ENCODE measurements at regions not wholly inside any gene's neighbourhood (a gene's known extent, or its start where the extent isn't known, plus 50 kb on each side); places are given as distances from the start of the nearest gene placed in this dataset.
A peak's percentile ranks its signal among the peaks of the same experiment; 100 is the strongest.
"Not testable (repeated sequence)": the region's sequence is repeated elsewhere in the genome, so short reads cannot be mapped to it uniquely, and the experiment has no call there.

DNA sequence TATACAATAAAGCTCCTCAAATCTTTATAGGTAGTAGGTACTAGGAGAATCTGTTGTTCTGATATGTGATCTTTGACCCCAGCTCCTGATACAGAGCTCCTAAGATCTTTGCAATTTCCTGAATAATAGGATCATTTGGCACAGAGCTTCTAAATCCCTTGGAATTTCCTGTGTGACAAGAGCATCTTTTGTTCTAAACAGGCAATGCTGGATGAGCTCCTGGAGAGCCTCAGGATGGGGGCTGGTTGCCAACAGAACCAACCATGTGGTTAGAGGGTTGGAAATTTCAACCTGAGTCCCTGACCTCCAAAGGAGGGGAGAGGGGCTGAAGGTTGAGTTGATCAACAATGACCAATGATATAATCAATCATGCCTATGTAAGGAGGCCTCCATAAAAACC is 629.0 kb downstream of the CCSER2 start:
- POLR2A ChIA-PET = no interaction called here
- no peak for DNase-seq (ENCODE audit: extremely low spot score)
- CTCF ChIA-PET = no interaction called here
- TF ChIP-seq L3MBTL2 (conservative IDR thresholded peaks at IDR 0.05) (no peak), BHLHE40 (IDR thresholded peaks at IDR 0.05; ENCODE audit: borderline replicate concordance) (no peak), TARDBP (IDR thresholded peaks at IDR 0.05) (no peak), CTBP1 (IDR thresholded peaks at IDR 0.05; ENCODE audit: borderline replicate concordance) (no peak)
- TF ChIP-seq, protein P1, sequence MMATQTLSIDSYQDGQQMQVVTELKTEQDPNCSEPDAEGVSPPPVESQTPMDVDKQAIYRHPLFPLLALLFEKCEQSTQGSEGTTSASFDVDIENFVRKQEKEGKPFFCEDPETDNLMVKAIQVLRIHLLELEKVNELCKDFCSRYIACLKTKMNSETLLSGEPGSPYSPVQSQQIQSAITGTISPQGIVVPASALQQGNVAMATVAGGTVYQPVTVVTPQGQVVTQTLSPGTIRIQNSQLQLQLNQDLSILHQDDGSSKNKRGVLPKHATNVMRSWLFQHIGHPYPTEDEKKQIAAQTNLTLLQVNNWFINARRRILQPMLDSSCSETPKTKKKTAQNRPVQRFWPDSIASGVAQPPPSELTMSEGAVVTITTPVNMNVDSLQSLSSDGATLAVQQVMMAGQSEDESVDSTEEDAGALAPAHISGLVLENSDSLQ (IDR thresholded peaks at IDR 0.05) = no peak

- TF ChIP-seq, protein P1 (IDR thresholded peaks at IDR 0.05) = no peak
- TF ChIP-seq HDGF (IDR thresholded peaks at IDR 0.05; ENCODE audit: borderline replicate concordance) (no peak), TARDBP (IDR thresholded peaks at IDR 0.05) (no peak), FOXA1 (IDR thresholded peaks at IDR 0.05) (no peak), SP1 (IDR thresholded peaks at IDR 0.05) (no peak), SUZ12 (IDR thresholded peaks at IDR 0.05) (no peak), ARNT (IDR thresholded peaks at IDR 0.05) (no peak), FOXK2 (IDR thresholded peaks at IDR 0.05) (no peak), ZNF384 (IDR thresholded peaks at IDR 0.05) (no peak), NFRKB (IDR thresholded peaks at IDR 0.05) (no peak), LEF1 (IDR thresholded peaks at IDR 0.05; ENCODE audit: borderline replicate concordance) (no peak), CTBP1 (IDR thresholded peaks at IDR 0.05; ENCODE audit: borderline replicate concordance) (no peak), BHLHE40 (IDR thresholded peaks at IDR 0.05; ENCODE audit: borderline replicate concordance) (no peak), FOXM1 (IDR thresholded peaks at IDR 0.05; ENCODE audit: borderline replicate concordance) (no peak)
- POLR2A ChIA-PET = no interaction called here
These were observed 637.1 kb downstream of the CCSER2 start for GRCh38 chr10:84965468-84965867.

DNA sequence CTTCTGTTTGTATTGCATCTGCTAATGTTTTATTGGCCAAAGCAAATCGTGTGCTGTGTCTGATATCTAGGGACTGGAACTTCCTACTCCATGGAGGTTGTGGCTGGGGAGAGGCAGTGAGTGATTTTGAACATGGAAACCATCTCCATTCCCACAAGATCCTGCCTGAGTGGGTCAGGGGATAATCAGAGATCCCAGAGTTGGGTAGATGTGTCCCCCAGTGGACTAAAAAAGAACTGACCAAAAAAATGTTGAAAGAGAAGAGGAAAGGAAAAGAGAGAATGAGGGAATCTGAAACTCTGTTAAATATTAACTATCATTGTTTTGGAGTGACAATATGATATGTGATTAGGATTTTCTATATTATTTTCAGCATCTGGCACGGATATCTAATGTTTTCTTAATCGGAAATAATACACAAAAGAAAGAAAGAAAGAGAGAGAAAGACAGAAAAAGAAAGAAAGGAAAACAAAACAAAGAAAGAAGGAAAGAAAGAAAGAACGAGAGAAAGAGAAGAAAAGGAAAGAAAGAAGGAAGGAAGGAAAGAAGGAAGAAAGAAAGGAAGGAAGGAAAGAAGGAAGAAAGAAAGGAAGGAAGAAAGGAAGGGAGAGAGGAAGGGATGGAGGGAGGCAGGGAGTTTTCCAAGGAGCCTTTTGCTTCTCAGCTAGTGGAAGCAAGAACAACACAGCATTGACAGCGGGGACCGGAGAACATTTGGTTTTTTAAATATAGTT is 638.5 kb downstream of the CCSER2 start:
- ChIA-PET CTCF (no interaction called here), POLR2A (no interaction called here)

More at GRCh38 chr10:84965468-84965867, 637.1 kb downstream of the CCSER2 start:
- no peak for DNase-seq (ENCODE audit: extremely low spot score)
- CTCF ChIA-PET = no interaction called here

DNA sequence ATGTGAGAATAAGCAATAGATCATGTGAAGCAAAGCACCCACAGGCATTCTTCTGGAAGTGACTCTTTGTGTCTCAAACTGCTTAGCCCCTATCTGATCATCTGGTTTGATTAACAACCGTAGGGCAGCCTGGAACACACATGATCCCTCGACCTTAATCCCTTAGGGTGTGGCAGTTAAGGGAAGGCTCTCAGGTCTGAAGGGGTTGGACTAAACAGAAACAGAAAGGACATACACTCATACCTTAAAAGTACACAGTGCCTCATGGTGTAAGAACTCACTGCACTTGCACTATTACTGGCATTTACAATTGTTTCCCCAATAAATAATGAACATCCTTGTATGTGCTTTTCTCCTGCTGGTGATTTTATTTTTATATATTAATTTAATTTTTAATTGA is 640.9 kb downstream of the CCSER2 start:
- POLR2A ChIA-PET; DNase-seq (ENCODE audit: extremely low spot score); CTCF ChIA-PET: not testable (repeated sequence)

More for the DNA sequence above, 638.5 kb downstream of the CCSER2 start:
- TF ChIP-seq, protein P1 (IDR thresholded peaks at IDR 0.05) = no peak
- TF ChIP-seq ARNT (IDR thresholded peaks at IDR 0.05) = no peak
- TF ChIP-seq ZNF384 (IDR thresholded peaks at IDR 0.05) = no peak
- TF ChIP-seq CTBP1 (IDR thresholded peaks at IDR 0.05; ENCODE audit: borderline replicate concordance) = no peak
- TF ChIP-seq SUZ12 (IDR thresholded peaks at IDR 0.05) = no peak
- DNase-seq (ENCODE audit: extremely low spot score) = peak; percentile 12

GRCh38 chr10:84987039-84987438 is 658.6 kb downstream of the CCSER2 start:
- POLR2A ChIA-PET = no interaction called here
- DNase-seq (ENCODE audit: extremely low spot score) = no peak
- CTCF ChIA-PET = no interaction called here
- no peak for TF ChIP-seq FOXA1 (IDR thresholded peaks at IDR 0.05)
- no peak for TF ChIP-seq FOXM1 (IDR thresholded peaks at IDR 0.05; ENCODE audit: borderline replicate concordance)
- TF ChIP-seq TARDBP (IDR thresholded peaks at IDR 0.05) = no peak
- TF ChIP-seq, protein P1 (IDR thresholded peaks at IDR 0.05) = no peak
- TF ChIP-seq ELF4 (IDR thresholded peaks at IDR 0.05) = no peak
- no peak for TF ChIP-seq LEF1 (IDR thresholded peaks at IDR 0.05; ENCODE audit: borderline replicate concordance)
- TF ChIP-seq ZNF384 (IDR thresholded peaks at IDR 0.05) = no peak
- no peak for TF ChIP-seq L3MBTL2 (conservative IDR thresholded peaks at IDR 0.05)
- TF ChIP-seq SP1 (IDR thresholded peaks at IDR 0.05) = no peak
- no peak for TF ChIP-seq ARNT (IDR thresholded peaks at IDR 0.05)
- no peak for TF ChIP-seq BHLHE40 (IDR thresholded peaks at IDR 0.05; ENCODE audit: borderline replicate concordance)
- TF ChIP-seq FOXK2 (IDR thresholded peaks at IDR 0.05) = no peak
- TF ChIP-seq SUZ12 (IDR thresholded peaks at IDR 0.05) = no peak
- TF ChIP-seq NFRKB (IDR thresholded peaks at IDR 0.05) = no peak
- TF ChIP-seq CTBP1 (IDR thresholded peaks at IDR 0.05; ENCODE audit: borderline replicate concordance) = no peak
- TF ChIP-seq HDGF (IDR thresholded peaks at IDR 0.05; ENCODE audit: borderline replicate concordance) = no peak

- POLR2A ChIA-PET = no interaction called here
- CTCF ChIA-PET = no interaction called here
- no peak for DNase-seq (ENCODE audit: extremely low spot score)
- TF ChIP-seq, protein P1 (IDR thresholded peaks at IDR 0.05) = no peak
- TF ChIP-seq FOXM1 (IDR thresholded peaks at IDR 0.05; ENCODE audit: borderline replicate concordance) = no peak
- TF ChIP-seq SP1 (IDR thresholded peaks at IDR 0.05) = no peak
- TF ChIP-seq HDGF (IDR thresholded peaks at IDR 0.05; ENCODE audit: borderline replicate concordance) = no peak
These were observed 659.6 kb downstream of the CCSER2 start for GRCh38 chr10:84988011-84988410.

Measured in HEK293T (cell line).